HCT116 (cell line): ENCODE measurements at regions not wholly inside any gene's neighbourhood (a gene's known extent, or its start where the extent isn't known, plus 50 kb on each side); places are given as distances from the start of the nearest gene placed in this dataset.

Experiments used
- ATAC-seq: fragments of 200-7000 bp; cut with Tn5 transposase; 2 replicates; pipeline ENCODE4 v1.9.1; 2020; ENCODE audit warnings: mild to moderate bottlenecking, moderate library complexity
- BruUV-seq: library from RNA; stranded (reverse); fragments of 400-500 nt; replicated peaks from 2 replicates; lab custom pipeline; 2021; lab: Mats Ljungman, UMichigan
- CTCF ChIA-PET: fragments of 300-600 bp; sonication (Branson Sonifier 250); formaldehyde crosslinking; loops from one replicate; lab custom pipeline; 2021; ENCODE audit warnings: antibody characterized with exemption; lab: Charles Lee
- POLR2A ChIA-PET: fragments of 300-600, 350-600 bp; sonication (Branson Sonifier 250); formaldehyde crosslinking; loops from one replicate; lab custom pipeline; 2021; ENCODE audit warnings: antibody characterized with exemption; lab: Charles Lee
- RAD21 ChIA-PET, 2 experiments: fragments of 300-600 bp; sonication (Branson Sonifier 250); formaldehyde crosslinking; loops; one replicate each; lab custom pipeline; 2023; ENCODE audit warnings: low total read pairs in 2 of 2; ENCODE audit not compliant: uncharacterized antibody in 2 of 2, unreplicated experiment in 2 of 2, low non-redundant PET in 1 of 2; lab: Charles Lee
- DNase-seq: peaks from one replicate; pipeline ENCODE4 v3.0.0-alpha.2; 2010; ENCODE audit warnings: low read depth, low spot score
- H2AFZ ChIP-seq: fragments of 200-600 bp; shearing (Covaris generic), sonication (generic); 2 replicates; pipeline ENCODE4 v1.6.1; 2017; ENCODE audit warnings: low read depth, mixed run types, mixed read lengths, antibody characterized with exemption, low read length; ENCODE audit not compliant: poor library complexity, severe bottlenecking
- H3K27ac ChIP-seq: 2 replicates; pipeline ENCODE4 v1.5.1; 2012; ENCODE audit warnings: low read depth, low read length
- H3K27me3 ChIP-seq: fragments of 200-600 bp; sonication (generic); 2 replicates; pipeline ENCODE4 v1.6.1; 2016; ENCODE audit warnings: mixed run types, low read length, mixed read lengths; ENCODE audit not compliant: insufficient read depth
- H3K36me3 ChIP-seq, 2 experiments: fragments of 200-500 bp in 1 of 2; fragments of 200-600 bp in 1 of 2; sonication (Bioruptor generic) in 1 of 2; sonication (generic) in 1 of 2; 2 replicates each; pipeline versions ENCODE4 v1.5.1 to v1.6.1; 2014 to 2016; ENCODE audit warnings: low read length in 2 of 2, inconsistent platforms in 1 of 2, mixed read lengths in 1 of 2, mixed run types in 1 of 2; ENCODE audit not compliant: insufficient read depth in 2 of 2, control insufficient read depth in 1 of 2
- H3K4me1 ChIP-seq, 2 experiments: fragments of 200-600 bp in 1 of 2; sonication (generic) in 1 of 2; 2 replicates each; pipeline versions ENCODE4 v1.5.1 to v1.6.1; 2012 to 2017; ENCODE audit warnings: low read length in 2 of 2, inconsistent platforms in 1 of 2, mild to moderate bottlenecking in 1 of 2, mixed read lengths in 1 of 2, mixed run types in 1 of 2, moderate library complexity in 1 of 2; ENCODE audit not compliant: insufficient read depth in 2 of 2, control insufficient read depth in 1 of 2
- H3K4me2 ChIP-seq: fragments of 200-600 bp; sonication (generic); 2 replicates; pipeline ENCODE4 v1.6.1; 2017; ENCODE audit warnings: mixed run types, low read length, mixed read lengths
- H3K4me3 ChIP-seq, 2 experiments: fragments of 200-600 bp in 1 of 2; sonication (generic) in 1 of 2; replicated peaks in 1 of 2; 2 replicates each; pipeline ENCODE4 v1.5.1; 2011 to 2016; ENCODE audit warnings: low read length in 2 of 2, control low read depth in 1 of 2, low read depth in 1 of 2, mild to moderate bottlenecking in 1 of 2, mixed read lengths in 1 of 2, mixed run types in 1 of 2
- H3K79me2 ChIP-seq: fragments of 200-600 bp; sonication (generic); 2 replicates; pipeline ENCODE4 v1.6.1; 2017; ENCODE audit warnings: mild to moderate bottlenecking, mixed run types, low read length, moderate library complexity, mixed read lengths; ENCODE audit not compliant: insufficient read depth
- H3K9ac ChIP-seq: fragments of 200-600 bp; sonication (generic); 2 replicates; pipeline ENCODE4 v1.6.1; 2016; ENCODE audit warnings: low read length, mixed read lengths
- H3K9me2 ChIP-seq: fragments of 200-600 bp; sonication (generic), shearing (Covaris generic); 2 replicates; pipeline ENCODE4 v1.6.1; 2017; ENCODE audit warnings: mixed run types, mild to moderate bottlenecking, moderate library complexity; ENCODE audit not compliant: insufficient read depth
- H3K9me3 ChIP-seq, 2 experiments: fragments of 200-500 bp in 1 of 2; fragments of 200-600 bp in 1 of 2; sonication (Bioruptor generic) in 1 of 2; sonication (generic) in 1 of 2; 2 replicates each; pipeline ENCODE4 v1.6.1; 2014 to 2017; ENCODE audit warnings: low read length in 2 of 2, mixed read lengths in 2 of 2, inconsistent platforms in 1 of 2, low read depth in 1 of 2, mild to moderate bottlenecking in 1 of 2, mixed run types in 1 of 2, moderate library complexity in 1 of 2; ENCODE audit not compliant: control insufficient read depth in 1 of 2, insufficient read depth in 1 of 2
- H4K20me1 ChIP-seq: fragments of 200-600 bp; sonication (generic), shearing (Covaris generic); 2 replicates; pipeline ENCODE4 v1.6.1; 2017; ENCODE audit warnings: mixed run types, mild to moderate bottlenecking, moderate library complexity; ENCODE audit not compliant: insufficient read depth
- EZH2 ChIP-seq: fragments of 200-600 bp; sonication (generic); IDR thresholded peaks from 2 replicates; pipeline ENCODE4 v1.6.1; 2017; ENCODE audit warnings: antibody characterized with exemption, mixed run types
- EZH2phosphoT487 ChIP-seq: fragments of 200-600 bp; IDR thresholded peaks from 2 replicates; pipeline ENCODE4 v1.6.1; 2018; ENCODE audit warnings: antibody characterized with exemption, borderline replicate concordance
- MAX ChIP-seq: IDR thresholded peaks from 2 replicates; pipeline ENCODE4 v1.6.1; 2012
- RAD21 ChIP-seq: IDR thresholded peaks from 2 replicates; pipeline ENCODE4 v1.6.1; 2012; ENCODE audit warnings: low read depth, mild to moderate bottlenecking
- REST ChIP-seq: IDR thresholded peaks from 2 replicates; pipeline ENCODE4 v1.6.1; 2012; ENCODE audit warnings: low read depth
- SIN3A ChIP-seq: IDR thresholded peaks from 2 replicates; pipeline ENCODE4 v1.6.1; 2012; ENCODE audit warnings: low read depth
- ZBTB33 ChIP-seq: IDR thresholded peaks from 2 replicates; pipeline ENCODE4 v1.6.1; 2011; ENCODE audit warnings: mild to moderate bottlenecking, low read length, moderate library complexity; ENCODE audit not compliant: insufficient replicate concordance; ENCODE audit errors: extremely low read depth
- ZNF274 ChIP-seq: fragments of 200-500 bp; sonication (Bioruptor generic); IDR thresholded peaks from 2 replicates; pipeline ENCODE4 v1.6.1; 2014; ENCODE audit warnings: mild to moderate bottlenecking, low read depth, low read length, inconsistent platforms
- intact Hi-C: fragments of 100-400 bp; cut with micrococcal nuclease; formaldehyde crosslinking; loops from 2 replicates; pipeline ENCODE4 v1.10.0; 2022

GRCh38 chr5:175377816-175378215, 66.2 kb downstream of the DRD1 start:
- Histone ChIP-seq H4K20me1 (no peaks in the 10 kb centered on the region), H3K9me2 (no peaks in the 10 kb centered on the region), H3K9me3 (no peaks in the 10 kb centered on the region), H3K36me3 (no peaks in the 10 kb centered on the region), H3K4me3 (peak overlapping the region in 1 of 2 experiments; percentile 29; a peak in 2 of 4 replicates), H3K9ac (peak overlapping the region; percentile 41), H3K79me2 (no peaks in the 10 kb centered on the region), H3K27ac (peak overlapping the region; percentile 83), H3K4me1 (peaks cover 31 to 49% of the 10 kb centered on the region in 2 experiments), H2AFZ (peak overlapping the region; percentile 82), H3K27me3 (no peaks in the 10 kb centered on the region), H3K4me2 (peak overlapping the region; percentile 67)
- ChIA-PET POLR2A (no interaction called here), RAD21 (no interaction called here), CTCF (interaction anchor here (1.3 kb wide), 1 partner anchor 10 kb away, joined by 3 read pairs; no protein-coding TSS in a partner anchor)
- TF ChIP-seq ZBTB33: no peak
- TF ChIP-seq ZNF274: no peak
- no peak for TF ChIP-seq EZH2phosphoT487
- TF ChIP-seq RAD21: no peak
- TF ChIP-seq EZH2: no peak
- TF ChIP-seq REST: no peak
- no peak for TF ChIP-seq SIN3A
- no peak for TF ChIP-seq MAX
- no TSS peak for BruUV-seq
- no peak for ATAC-seq
- no peak for DNase-seq
- intact Hi-C loops: loop anchor here (2.0 kb wide), 1 partner anchor 255 kb away; no protein-coding TSS in a partner anchor
